GM21619 (cell line): ENCODE measurements at regions not wholly inside any gene's neighbourhood (a gene's known extent, or its start where the extent isn't known, plus 50 kb on each side); places are given as distances from the start of the nearest gene placed in this dataset.

Experiments used
- ATAC-seq: cut with Tn5 transposase; IDR thresholded peaks from one replicate; pipeline ENCODE4 v1.9.1; 2021; ENCODE audit not compliant: unreplicated experiment

GRCh38 chr13:105442040-105442439, 1093.4 kb downstream of the EFNB2 start:
- no peak for ATAC-seq

GRCh38 chr13:105441051-105441750, 1094.3 kb downstream of the EFNB2 start:
- no peak for ATAC-seq

- no peak for ATAC-seq
These were observed 1098.5 kb downstream of the EFNB2 start for GRCh38 chr13:105436943-105437342.

- no peak for ATAC-seq
These were observed 1103.0 kb downstream of the EFNB2 start for GRCh38 chr13:105432438-105432837.

GRCh38 chr13:105428811-105429210, 1106.7 kb downstream of the EFNB2 start:
- no peak for ATAC-seq

DNA sequence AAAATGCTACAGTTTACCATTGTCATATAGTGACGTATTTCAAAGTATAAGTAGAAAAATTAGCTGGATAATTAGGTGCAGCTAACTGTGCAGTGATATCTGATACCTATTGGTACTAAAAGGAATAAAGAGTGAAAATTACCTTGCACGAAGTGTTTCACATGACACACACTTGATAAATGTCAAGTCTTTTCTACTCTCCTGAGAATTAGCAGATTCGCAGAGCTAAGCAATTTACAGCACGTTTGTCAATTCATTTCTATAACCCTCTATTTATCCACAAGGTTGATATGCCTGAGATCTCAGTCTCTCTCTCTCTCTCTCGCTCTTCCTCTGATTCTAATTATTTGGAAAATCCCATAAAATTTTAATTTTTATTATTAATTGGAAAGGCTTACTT, 1109.0 kb downstream of the EFNB2 start:
- ATAC-seq: no peak

DNA sequence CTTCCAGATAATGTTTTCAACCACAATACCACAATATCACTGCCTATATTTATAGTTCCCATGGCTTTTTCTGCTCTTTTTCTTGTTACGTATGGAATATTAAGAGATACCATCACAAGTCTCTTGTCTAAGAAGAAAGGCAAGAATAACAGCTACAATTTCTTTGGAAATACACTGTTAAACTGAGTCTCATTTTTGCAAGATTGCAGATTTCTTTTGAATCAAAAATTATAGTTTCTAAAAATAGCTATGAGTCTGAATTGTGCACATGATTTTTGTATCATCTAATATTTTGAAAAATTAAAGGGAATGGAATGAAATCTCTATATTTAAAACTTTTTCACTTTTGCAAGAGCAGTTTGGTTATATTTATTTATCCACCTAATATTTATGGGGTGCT, 1120.8 kb downstream of the EFNB2 start:
- ATAC-seq: no peak

- ATAC-seq: no peak
These were observed 1123.3 kb downstream of the EFNB2 start for GRCh38 chr13:105412171-105412570.

GRCh38 chr13:105410602-105411001, 1124.9 kb downstream of the EFNB2 start:
- ATAC-seq: no peak

GRCh38 chr13:105406551-105406950, 1128.9 kb downstream of the EFNB2 start:
- no peak for ATAC-seq

GRCh38 chr13:105403086-105403485, 1132.4 kb downstream of the EFNB2 start:
- no peak for ATAC-seq

DNA sequence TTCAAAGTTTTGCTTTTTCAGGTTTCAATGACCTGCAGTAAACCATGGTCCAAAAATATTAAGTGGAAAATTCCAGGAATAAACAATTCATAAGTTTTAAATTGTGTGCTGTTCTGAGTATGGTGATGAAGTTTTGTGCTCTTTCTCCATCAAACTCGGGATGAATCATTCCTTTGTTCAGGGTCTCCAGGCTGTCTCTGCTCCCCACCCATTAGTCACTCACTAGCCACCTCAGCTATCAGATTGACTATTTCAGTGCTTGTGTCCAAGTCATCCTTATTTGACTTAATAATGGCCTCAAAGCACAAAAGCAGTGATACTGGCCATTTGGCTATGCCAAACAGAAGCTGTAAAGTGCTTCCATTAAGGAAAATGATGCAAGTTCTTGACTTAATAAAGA, 1140.4 kb downstream of the EFNB2 start:
- no peak for ATAC-seq

DNA sequence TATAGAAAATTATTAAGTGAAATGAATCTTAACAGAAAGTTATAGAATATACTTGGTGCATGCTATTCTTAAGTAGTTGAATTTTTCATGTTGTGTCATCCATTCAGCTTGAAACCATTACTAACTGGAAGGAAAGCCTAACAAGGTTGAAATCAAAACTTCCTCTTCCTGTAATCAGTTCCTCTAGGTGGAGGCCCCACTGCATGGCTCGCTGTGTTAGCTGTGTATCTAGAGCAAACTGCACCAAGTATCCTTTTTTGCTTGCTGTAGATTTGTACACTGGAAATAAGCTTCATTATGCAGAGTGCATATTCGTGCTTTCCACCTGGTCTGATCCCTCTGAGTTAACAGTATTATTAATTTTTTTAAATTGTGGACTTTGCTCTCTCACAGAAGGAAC, 1146.1 kb downstream of the EFNB2 start:
- ATAC-seq: no peak

DNA sequence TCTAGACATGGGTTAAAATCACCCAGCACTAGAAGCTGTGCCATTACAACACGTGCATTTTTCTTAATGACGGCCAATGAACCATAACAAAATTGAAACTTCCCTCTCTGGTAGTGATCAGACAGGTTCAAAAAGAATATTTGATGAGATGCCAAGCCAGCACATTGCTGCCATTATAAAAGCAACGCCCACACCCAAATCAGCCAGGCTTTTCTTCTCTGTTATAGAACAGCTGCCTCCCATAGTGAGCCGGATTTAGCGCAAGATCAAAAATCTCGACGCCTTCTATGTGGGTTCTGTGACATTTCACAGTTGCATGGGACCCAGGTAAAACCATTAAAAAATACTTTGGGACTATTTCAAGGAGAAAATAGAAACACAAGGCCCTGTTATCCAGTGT, 1158.0 kb downstream of the EFNB2 start:
- no peak for ATAC-seq

DNA sequence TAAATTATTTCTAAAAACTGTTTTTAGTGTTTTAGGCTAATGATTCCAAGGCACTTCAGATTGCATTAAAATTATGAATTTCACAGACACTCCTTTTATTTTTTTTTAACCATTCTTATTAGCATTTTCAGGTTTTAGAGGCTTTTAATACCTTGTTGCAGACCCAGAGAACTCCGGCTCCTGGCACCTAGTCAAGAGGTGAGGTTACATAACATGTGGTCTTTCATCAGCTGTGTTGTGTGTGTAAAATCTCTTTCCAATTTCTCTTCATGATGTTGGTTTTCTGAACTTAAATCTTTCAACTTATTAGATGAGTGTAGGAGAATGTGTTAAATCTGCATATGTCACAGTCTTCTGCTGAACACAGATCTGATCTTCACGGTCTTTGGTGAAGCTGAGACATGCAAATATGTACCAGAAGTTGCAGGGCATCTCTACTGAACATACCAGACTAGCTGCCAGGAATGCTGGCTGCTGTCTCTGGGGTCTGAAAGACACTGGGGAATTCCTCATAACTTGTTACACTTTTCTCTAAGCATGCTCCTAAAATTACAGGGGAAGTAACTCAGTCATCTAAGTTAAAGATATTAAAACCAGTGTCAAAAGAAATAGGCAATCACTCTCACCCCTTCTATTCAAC, 1165.3 kb downstream of the EFNB2 start:
- no peak for ATAC-seq

- ATAC-seq: no peak
These were observed 1166.7 kb downstream of the EFNB2 start for GRCh38 chr13:105368781-105369180.

GRCh38 chr13:105365831-105366230, 1169.6 kb downstream of the EFNB2 start:
- ATAC-seq: no peak

- ATAC-seq: no peak
These were observed 1170.4 kb downstream of the EFNB2 start for GRCh38 chr13:105365021-105365550.

DNA sequence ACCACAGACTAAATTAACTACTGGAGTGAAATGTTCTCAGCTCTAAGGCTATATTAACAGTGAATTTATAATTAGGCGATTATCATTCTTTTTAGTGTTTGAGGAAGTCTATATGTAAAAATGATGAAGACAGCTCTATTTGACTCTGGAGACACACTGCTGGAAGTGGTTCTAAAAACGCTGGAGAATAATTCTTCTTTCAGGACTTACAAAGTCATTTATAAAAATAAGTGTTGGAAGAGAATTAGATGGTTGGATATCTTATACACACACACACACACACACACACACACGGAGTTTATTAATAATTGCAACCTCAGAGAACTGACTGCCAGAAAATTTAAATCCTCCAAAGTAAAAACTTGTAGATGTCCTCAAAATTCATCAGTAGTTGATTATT, 1171.3 kb downstream of the EFNB2 start:
- ATAC-seq: no peak

- no peak for ATAC-seq
These were observed 1171.9 kb downstream of the EFNB2 start for GRCh38 chr13:105363261-105364190.

GRCh38 chr13:105353654-105354053, 1181.8 kb downstream of the EFNB2 start:
- no peak for ATAC-seq
